ENCODE measurements at regions not wholly inside any gene's neighbourhood (a gene's known extent, or its start where the extent isn't known, plus 50 kb on each side); places are given as distances from the start of the nearest gene placed in this dataset.

- DNase-seq (ENCODE audit: low read depth in 3 of 3), result no peak
These were observed 54.0 kb downstream of the C11orf91 start for GRCh38 chr11:33646629-33647028.

- DNase-seq (ENCODE audit: low read depth in 3 of 3), result no peak
These were observed 54.5 kb downstream of the C11orf91 start for GRCh38 chr11:33646168-33646567.

DNA sequence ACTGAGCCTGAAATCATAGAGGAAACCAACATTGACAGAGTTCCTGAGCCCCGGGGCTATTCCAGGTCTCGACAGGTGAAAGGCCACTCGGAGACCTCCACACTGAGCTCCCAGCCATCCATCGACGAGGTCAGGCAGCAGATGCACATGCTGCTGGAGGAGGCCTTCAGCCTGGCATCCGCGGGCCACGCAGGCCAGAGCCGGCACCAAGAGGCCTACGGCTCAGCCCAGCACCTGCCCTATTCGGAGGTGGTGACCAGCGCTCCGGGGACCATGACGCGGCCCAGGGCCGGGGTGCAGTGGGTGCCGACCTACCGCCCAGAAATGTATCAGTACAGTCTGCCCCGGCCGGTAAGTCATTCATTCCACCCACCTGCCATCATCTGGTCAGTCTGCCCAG is 54.9 kb downstream of the C11orf91 start:
- no peak for DNase-seq (ENCODE audit: low read depth in 3 of 3)

GRCh38 chr11:33643167-33643824 is 57.3 kb downstream of the C11orf91 start:
- no peak for DNase-seq (ENCODE audit: low read depth in 3 of 3)

DNA sequence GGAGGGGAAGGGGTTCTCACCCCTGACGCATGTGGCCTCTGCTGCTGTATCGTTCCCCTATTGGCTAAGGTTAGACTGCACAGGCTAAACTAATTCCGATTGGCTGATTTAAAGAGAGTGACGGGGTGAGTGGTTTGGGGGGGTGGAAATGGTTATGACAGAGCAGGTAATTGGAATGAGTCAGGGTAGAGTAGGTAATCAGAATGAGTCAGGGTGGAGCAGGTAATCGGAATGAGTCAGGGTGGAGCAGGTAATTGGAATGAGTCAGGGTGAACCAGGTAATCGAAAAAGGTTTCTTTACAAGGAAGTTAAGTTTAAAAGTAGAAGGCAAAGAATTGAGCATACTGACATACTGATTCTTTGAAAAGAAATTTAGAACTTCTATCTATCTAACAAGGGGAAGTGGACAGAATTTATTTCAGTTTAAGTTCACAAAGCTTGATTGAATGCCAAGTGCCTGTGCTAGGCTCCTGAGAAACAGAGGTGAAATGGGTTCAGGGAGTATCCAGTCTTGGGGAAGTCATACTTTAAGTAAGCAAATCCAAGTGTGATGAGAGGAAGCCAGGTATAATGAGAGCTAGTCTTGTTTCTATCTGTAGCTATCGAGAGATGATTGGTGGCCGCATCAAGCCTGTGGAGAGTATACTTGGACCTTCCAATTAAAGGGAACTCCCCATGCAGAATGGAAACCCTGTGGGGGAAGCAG is 58.0 kb downstream of the C11orf91 start:
- DNase-seq (ENCODE audit: low read depth in 3 of 3), result no peak

- DNase-seq (ENCODE audit: low read depth in 3 of 3), result no peak
These were observed 59.8 kb downstream of the C11orf91 start for GRCh38 chr11:33640730-33641371.

- DNase-seq (ENCODE audit: low read depth in 3 of 3), result no peak
These were observed 62.0 kb downstream of the C11orf91 start for GRCh38 chr11:33638608-33639007.

GRCh38 chr11:33636104-33636503 is 64.5 kb downstream of the C11orf91 start:
- DNase-seq (ENCODE audit: low read depth in 3 of 3), result no peak

DNA sequence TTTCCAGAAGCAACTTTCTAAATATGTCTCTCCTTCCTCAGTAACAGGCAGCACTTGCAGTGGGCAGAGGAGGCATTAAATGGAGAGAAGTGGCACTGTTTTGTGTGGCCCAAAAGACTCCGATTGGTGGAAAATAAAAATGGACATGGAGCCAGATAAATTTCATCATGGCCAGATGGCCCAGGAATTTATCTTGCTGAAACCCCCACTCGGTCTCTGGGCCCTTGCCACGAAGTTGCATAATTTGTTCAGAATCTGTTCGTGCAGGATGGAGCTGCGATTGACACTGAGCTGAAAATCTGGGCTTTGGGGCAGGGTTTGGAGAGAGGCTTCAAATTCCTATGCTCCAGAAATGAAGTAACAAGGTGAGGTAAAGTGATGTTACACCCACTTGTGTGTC is 65.5 kb downstream of the C11orf91 start:
- DNase-seq (ENCODE audit: low read depth in 3 of 3), result no peak

DNA sequence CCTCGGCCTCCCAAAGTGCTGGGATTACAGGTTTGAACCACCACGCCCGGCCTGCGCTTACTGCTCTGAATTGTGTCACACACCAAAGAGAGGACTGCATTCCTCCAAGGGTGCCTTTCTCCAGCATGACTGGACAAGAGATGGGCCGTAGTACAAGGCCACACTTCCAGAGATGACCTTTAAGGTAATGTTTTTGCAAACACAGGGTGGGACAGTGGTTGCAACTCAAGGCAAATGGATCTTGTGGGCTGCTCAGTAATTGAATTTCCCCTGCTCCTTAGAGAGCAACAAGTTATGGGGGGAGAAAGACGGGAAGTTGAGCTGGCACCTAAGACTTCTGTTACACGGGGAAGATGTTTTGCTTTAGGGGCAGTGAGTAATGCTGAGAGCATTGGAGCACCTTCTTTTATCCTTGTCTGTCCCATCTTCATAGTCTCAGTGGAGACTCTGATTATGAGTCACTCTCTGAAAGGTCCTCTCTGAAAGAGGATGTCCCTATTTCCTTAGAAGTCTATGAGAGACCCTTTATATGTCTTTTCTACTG is 66.3 kb downstream of the C11orf91 start:
- DNase-seq (ENCODE audit: low read depth in 3 of 3), result no peak

DNA sequence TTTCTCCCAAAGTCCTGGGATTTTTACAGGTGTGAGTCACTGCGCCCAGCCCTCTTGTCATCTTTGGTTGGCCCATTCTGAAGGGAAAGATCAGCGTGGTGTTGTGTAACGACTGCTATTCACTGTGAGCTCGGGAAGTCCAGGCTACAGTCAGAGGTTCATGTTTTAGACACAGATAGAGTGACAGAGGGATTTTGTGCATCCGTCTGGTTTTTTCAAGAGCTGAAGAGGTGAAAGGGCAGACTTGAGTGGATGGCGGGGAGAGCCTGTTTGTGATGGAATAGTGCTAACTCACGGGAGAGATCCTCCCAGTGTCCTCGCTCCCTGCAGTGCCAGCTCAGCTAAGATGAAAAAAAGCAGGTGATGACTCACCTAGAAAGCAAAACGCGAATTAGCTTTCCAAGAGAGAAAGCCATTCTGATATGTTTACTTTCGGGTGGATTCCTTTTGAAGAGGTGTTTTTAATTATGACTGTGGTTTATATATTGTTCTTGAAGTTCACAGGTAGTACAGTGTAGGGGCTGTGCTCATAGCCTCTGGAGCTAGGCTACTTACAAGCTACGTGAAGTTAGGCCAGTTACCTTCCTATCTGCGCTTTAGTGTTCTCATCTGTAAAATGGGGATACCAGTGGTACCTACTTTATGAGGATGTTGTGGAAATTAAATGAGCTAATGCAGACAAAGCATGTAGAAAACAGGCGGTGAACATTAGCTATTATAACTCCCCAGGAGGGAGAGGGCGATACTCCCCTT is 67.2 kb downstream of the C11orf91 start:
- no peak for DNase-seq (ENCODE audit: low read depth in 3 of 3)

- DNase-seq (ENCODE audit: low read depth in 3 of 3), result no peak
These were observed 68.9 kb downstream of the C11orf91 start for GRCh38 chr11:33631749-33632091.

- DNase-seq (ENCODE audit: low read depth in 3 of 3), result no peak
These were observed 69.5 kb downstream of the C11orf91 start for GRCh38 chr11:33630936-33631748.

GRCh38 chr11:33624083-33624482 is 76.5 kb downstream of the C11orf91 start:
- no peak for DNase-seq (ENCODE audit: low read depth in 3 of 3)

DNA sequence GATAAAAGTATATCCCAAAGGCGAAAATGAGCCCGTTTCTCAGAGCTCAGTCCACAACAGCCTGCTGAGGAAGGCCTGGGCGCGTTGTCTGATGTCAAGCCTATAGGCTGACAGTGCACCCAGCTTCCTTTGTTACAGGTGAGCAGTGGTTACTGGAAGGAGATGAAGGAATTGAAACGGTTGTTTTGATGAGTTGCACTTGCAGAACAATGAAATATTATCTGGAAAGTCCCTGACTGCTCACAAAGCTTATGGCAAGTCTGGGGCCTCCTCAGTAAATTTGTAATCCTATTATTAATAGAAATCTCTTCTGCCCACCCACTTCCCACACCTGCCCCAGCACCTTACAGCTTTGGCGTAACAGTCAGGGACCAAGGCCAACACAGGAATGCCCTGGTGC is 77.8 kb downstream of the C11orf91 start:
- no peak for DNase-seq (ENCODE audit: low read depth in 3 of 3)

- DNase-seq (ENCODE audit: low read depth in 3 of 3), result no peak
These were observed 78.4 kb downstream of the C11orf91 start for GRCh38 chr11:33622186-33622585.

GRCh38 chr11:33620423-33621171 is 80.0 kb downstream of the C11orf91 start:
- DNase-seq (ENCODE audit: low read depth in 3 of 3), result no peak

- DNase-seq (ENCODE audit: low read depth in 3 of 3), result no peak
These were observed 81.7 kb downstream of the C11orf91 start for GRCh38 chr11:33618956-33619355.

DNA sequence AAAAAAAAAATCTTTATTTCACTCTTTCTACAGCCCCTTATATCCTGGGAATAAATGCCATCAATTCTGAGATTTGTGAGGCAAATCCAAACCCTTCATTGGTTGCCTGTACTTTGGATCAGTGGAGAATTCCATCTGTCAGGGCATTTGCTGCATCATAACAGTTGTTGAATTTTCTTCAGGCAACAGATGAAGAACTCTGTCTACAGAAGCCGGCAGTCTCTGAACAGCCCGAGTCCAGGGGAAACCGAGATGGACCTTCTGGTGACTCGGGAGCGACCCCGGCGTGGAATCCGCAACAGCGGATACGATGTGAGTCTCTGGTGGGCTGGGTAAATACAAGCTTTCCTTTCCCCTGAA is 82.3 kb downstream of the C11orf91 start:
- DNase-seq (ENCODE audit: low read depth in 3 of 3), result no peak

GRCh38 chr11:33617672-33618350 is 82.8 kb downstream of the C11orf91 start:
- no peak for DNase-seq (ENCODE audit: low read depth in 3 of 3)

Measured in stimulated activated CD4-positive, alpha-beta T cell treated with anti-CD3 and anti-CD28 coated beads, TNF-alpha, amount 100 ng/mL, for 4 hours (primary cell).